Endothelial cell of hepatic sinusoid (primary cell): ENCODE measurements at regions not wholly inside any gene's neighbourhood (a gene's known extent, or its start where the extent isn't known, plus 50 kb on each side); places are given as distances from the start of the nearest gene placed in this dataset.

ENCODE experiments used
- in situ Hi-C: cut with HindIII; loops from 2 replicates; pipeline ENCODE4 v1.10.0; 2017; ENCODE audit warnings: low sequenced_read_pairs

- in situ Hi-C loops = no loop called here
Observed at GRCh38 chr4:41318839-41319530, 62.3 kb downstream of the UCHL1 start.

DNA sequence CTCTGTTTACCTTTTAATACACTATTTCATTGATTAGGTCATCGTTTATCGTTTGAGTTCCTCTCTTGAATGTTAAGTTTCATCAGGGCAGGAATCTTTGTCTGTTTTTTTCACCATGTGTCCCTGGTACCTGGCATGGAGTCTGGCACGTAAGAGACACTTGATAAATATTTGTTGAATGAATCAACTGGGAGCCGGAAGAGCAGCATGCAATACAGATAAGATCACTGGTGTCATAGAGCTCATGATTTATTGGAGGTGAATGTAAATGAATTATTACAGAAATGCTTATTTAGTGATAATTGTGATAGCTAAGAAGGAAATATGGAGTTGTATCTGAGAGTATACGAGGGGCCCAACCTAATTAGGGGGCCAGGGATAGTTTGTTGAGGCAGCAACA lies 62.8 kb downstream of the UCHL1 start:
- in situ Hi-C loops = no loop called here

GRCh38 chr4:41320278-41320677 lies 63.5 kb downstream of the UCHL1 start:
- in situ Hi-C loops = no loop called here

DNA sequence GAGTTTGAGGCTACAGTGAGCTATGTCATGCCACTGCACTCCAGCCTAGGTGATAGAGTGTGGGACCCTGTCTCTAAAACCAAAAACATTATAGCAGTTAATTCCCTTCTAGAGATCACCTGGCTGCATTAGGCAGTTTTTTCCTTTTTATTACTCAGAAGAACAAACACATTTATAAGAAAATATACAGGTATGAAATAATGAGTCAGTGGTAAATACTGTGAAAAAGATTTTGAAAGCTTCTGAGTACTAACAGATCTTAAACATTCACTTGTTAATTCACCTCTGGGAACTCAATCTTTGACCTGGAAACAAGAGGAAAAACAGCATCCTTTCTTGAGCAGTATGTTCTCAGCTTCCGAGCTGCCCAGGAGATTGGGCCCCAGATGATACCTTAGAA lies 64.1 kb downstream of the UCHL1 start:
- in situ Hi-C loops = no loop called here

DNA sequence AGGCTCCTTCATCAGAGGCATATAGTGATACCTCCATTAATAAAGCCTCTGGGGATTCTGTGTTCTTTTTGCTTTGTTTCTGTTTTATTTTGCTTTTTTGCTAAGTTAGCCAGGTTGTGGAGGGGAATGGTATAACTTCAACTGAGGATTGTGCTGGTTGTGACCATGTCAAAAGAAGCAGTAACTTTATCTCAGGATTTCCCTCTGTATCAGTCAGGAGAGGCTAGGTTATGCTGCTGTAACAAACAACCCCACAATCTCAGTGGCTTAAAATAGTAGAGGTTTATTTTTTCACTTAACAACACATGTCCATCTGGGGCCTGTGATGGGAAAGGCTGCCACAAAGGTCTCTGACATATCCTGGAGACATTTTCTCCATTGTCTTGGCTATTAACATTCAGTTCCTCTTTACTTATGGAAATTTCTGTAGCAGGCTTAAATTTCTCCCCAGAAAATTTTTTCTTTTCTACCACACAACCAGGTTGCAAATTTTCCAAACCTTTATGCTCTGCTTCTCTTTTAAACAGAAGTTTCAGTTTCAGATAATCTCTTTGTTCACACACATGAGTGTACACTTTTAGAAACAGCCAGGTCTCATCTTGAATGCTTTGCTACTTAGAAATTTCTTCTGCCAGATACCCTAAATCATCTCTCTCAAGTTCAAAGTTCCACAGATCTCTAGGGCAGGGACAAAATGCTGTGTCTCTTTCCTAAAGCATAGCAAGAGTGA lies 64.7 kb downstream of the UCHL1 start:
- in situ Hi-C loops = no loop called here

DNA sequence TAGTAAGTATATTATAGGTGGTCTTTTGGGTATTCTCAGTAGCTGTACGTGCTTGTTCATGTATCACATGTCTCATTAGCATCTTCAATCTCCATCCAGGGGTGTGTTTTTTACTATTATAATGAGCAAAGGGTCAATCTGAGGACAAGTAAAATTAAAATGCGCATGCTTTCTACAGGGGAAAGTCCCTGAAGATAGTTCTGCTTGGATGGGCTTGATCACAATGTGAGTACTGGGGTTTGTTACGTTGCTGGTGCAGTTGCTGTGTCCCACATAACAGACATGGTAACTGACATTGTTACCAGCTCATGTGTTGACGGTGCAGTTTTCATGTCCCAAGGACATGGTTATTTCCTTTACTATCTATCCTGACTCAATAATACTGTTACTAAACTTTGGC lies 65.9 kb downstream of the UCHL1 start:
- in situ Hi-C loops = no loop called here

- in situ Hi-C loops = no loop called here
Observed at GRCh38 chr4:41323179-41323578, 66.5 kb downstream of the UCHL1 start.

GRCh38 chr4:41323706-41324105 lies 67.0 kb downstream of the UCHL1 start:
- in situ Hi-C loops = no loop called here

DNA sequence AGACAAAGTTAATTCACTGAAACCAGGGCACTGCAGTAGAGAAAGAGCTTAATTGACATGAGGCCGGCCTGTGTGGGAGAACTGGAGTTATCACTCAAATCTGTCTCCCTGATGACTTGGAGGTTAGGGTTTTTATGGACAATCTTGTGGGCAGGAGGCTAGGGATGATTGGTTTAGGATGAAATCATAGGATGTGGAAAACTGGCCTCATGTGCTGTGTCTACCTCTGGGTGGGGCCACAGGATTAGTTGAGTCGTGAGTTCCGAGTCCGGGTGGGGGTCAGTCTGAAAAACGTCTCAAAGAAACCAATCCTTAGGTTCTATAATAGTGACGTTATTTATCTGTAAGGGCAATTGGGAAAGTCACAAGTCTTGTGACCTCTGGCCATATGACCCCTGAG lies 68.1 kb downstream of the UCHL1 start:
- in situ Hi-C loops = no loop called here

- in situ Hi-C loops = no loop called here
Observed at GRCh38 chr4:41325901-41326300, 69.2 kb downstream of the UCHL1 start.

DNA sequence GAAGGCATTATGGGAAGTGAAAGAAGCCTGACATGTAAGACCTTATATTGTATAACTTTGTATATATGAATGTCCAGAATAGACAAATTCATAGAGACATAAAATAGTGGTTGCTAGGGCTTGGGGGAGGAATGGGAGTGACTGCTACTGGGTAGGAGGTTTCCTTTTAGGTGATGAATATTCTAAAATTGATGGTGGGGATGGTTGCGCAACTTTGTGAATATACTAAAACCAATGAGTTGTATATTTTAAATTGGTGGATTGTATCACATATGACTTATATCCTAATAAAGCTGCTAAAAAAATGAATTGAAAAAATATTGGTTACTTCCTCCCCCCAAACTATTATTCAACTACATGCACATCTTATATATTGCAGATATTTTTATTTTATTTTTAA lies 70.0 kb downstream of the UCHL1 start:
- in situ Hi-C loops = no loop called here

GRCh38 chr4:41327770-41328169 lies 71.0 kb downstream of the UCHL1 start:
- in situ Hi-C loops = no loop called here

DNA sequence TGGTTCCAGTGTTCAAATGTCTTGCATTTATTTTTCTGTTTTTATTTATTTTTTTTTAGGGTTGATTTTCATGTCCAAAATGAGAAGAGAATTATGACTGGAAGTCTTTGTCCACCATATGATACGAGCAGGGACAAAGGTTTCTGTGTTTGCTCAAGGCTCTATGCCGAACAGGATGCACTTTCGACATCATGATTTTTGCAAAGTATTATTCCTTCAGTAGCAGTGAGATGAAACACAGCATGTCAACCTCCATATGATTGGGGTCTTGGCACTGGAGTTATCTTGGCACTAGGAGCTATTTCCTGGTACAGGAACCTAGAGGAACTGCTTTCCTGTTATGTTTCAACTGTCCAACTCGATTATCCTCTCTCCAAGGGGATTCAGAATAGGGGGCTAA lies 72.6 kb downstream of the UCHL1 start:
- in situ Hi-C loops = no loop called here

DNA sequence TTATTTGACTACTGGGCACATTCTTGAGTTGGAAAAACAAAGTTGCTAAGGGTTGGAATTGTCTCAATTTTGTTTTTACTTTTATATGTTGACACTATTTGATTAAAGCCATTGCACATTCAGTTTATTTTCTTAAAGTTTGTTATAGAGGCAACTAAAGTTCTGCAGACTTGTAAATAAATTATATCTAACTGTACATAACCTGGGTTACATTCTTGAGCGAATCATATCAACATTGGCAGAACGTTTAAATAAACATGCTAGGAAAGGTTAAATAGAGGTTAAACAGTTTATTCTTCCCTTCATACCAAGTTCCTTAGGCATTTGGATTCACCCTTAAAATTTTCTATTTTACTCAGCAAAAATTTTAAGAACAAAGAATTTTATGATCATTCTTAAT lies 74.5 kb downstream of the UCHL1 start:
- in situ Hi-C loops = no loop called here

DNA sequence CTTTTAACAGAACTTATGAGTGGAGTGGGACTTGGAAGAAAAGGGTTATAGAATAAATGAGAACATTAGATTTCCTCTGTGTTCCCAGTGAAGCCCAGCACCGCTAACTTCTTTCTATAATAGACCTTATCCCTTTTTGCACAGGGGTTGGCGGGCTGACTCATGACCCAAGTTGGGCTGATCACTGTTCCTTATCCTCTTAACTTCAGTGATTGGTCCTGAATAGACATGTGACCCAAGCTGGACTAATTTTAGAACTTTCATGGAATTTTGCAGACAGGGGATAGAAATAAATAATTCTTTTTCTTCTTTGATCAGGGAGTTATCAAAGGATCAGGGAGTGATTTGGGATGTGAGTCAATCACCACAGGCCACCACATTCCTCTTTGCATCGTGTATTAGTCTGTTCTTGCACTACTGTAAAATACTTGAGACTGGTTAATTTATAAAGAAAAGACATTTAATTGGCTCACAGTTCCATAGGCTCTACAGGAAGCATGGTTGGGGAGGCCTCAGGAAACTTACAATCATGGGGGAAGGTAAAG lies 75.9 kb downstream of the UCHL1 start:
- in situ Hi-C loops = no loop called here

- in situ Hi-C loops = no loop called here
Observed at GRCh38 chr4:41334182-41334581, 77.5 kb downstream of the UCHL1 start.

GRCh38 chr4:41339812-41340809 lies 83.4 kb downstream of the UCHL1 start:
- in situ Hi-C loops = no loop called here

- in situ Hi-C loops = no loop called here
Observed at GRCh38 chr4:41346306-41347061, 89.8 kb downstream of the UCHL1 start.

GRCh38 chr4:41349021-41349420 lies 92.3 kb downstream of the UCHL1 start:
- in situ Hi-C loops = no loop called here

GRCh38 chr4:41358647-41359421 lies 102.1 kb downstream of the UCHL1 start:
- in situ Hi-C loops = no loop called here
